ENCODE measurements at regions not wholly inside any gene's neighbourhood (a gene's known extent, or its start where the extent isn't known, plus 50 kb on each side); places are given as distances from the start of the nearest gene placed in this dataset.

- DNase-seq, result no peak
Observed at GRCh38 chr13:74040200-74040599, 94.0 kb downstream of the KLF12 start.

GRCh38 chr13:74039667-74040066 is 94.5 kb downstream of the KLF12 start:
- DNase-seq, result no peak

- no peak for DNase-seq
Observed at GRCh38 chr13:74039154-74039553, 95.0 kb downstream of the KLF12 start.

GRCh38 chr13:74037762-74038161 is 96.4 kb downstream of the KLF12 start:
- DNase-seq, result no peak

GRCh38 chr13:74036373-74036772 is 97.8 kb downstream of the KLF12 start:
- no peak for DNase-seq

- DNase-seq, result no peak
Observed at GRCh38 chr13:74035896-74036295, 98.3 kb downstream of the KLF12 start.

GRCh38 chr13:74032325-74032724 is 101.9 kb downstream of the KLF12 start:
- no peak for DNase-seq

- no peak for DNase-seq
Observed at GRCh38 chr13:74027161-74027779, 106.9 kb downstream of the KLF12 start.

GRCh38 chr13:74026753-74027152 is 107.5 kb downstream of the KLF12 start:
- no peak for DNase-seq

- DNase-seq, result no peak
Observed at GRCh38 chr13:74025369-74025768, 108.8 kb downstream of the KLF12 start.

- DNase-seq, result no peak
Observed at GRCh38 chr13:74024856-74025255, 109.3 kb downstream of the KLF12 start.

- DNase-seq, result no peak
Observed at GRCh38 chr13:74024314-74024713, 109.9 kb downstream of the KLF12 start.

- no peak for DNase-seq
Observed at GRCh38 chr13:74023484-74023883, 110.7 kb downstream of the KLF12 start.

GRCh38 chr13:74021505-74021904 is 112.7 kb downstream of the KLF12 start:
- no peak for DNase-seq

GRCh38 chr13:74018062-74018431 is 116.2 kb downstream of the KLF12 start:
- DNase-seq, result no peak

- DNase-seq, result no peak
Observed at GRCh38 chr13:74017301-74018061, 116.7 kb downstream of the KLF12 start.

GRCh38 chr13:74015137-74015536 is 119.1 kb downstream of the KLF12 start:
- DNase-seq, result no peak

- no peak for DNase-seq
Observed at GRCh38 chr13:74009100-74009668, 125.0 kb downstream of the KLF12 start.

GRCh38 chr13:74006666-74007065 is 127.5 kb downstream of the KLF12 start:
- no peak for DNase-seq

- no peak for DNase-seq
Observed at GRCh38 chr13:74005320-74006157, 128.7 kb downstream of the KLF12 start.

- no peak for DNase-seq
Observed at GRCh38 chr13:74004109-74004508, 130.1 kb downstream of the KLF12 start.

- no peak for DNase-seq
Observed at GRCh38 chr13:74003374-74003773, 130.8 kb downstream of the KLF12 start.

- DNase-seq, result no peak
Observed at GRCh38 chr13:74000876-74001275, 133.3 kb downstream of the KLF12 start.
